Ecto neural progenitor cell (in vitro differentiated cells): ENCODE measurements at regions not wholly inside any gene's neighbourhood (a gene's known extent, or its start where the extent isn't known, plus 50 kb on each side); places are given as distances from the start of the nearest gene placed in this dataset.
A peak's percentile ranks its signal among the peaks of the same experiment; 100 is the strongest.

Source experiments
- DNase-seq: peaks from one replicate; pipeline ENCODE4 v3.0.0-alpha.2; 2018; ENCODE audit warnings: low spot score

GRCh38 chr10:47104786-47105385, 193.7 kb downstream of the PTPN20 start:
- no peak for DNase-seq

GRCh38 chr10:47107007-47107747, 192.8 kb upstream of the GDF10 start:
- peak; percentile 25 for DNase-seq

- DNase-seq: no peak
These were observed 190.1 kb upstream of the GDF10 start for GRCh38 chr10:47109906-47110305.

- DNase-seq: peak; percentile 36
These were observed 188.6 kb upstream of the GDF10 start for GRCh38 chr10:47111329-47111862.

- peak; percentile 13 for DNase-seq
These were observed 187.4 kb upstream of the GDF10 start for GRCh38 chr10:47112612-47113011.

- DNase-seq: peak; percentile 29
These were observed 186.0 kb upstream of the GDF10 start for GRCh38 chr10:47113907-47114500.

GRCh38 chr10:47114680-47115186, 185.3 kb upstream of the GDF10 start:
- peak; percentile 20 for DNase-seq

GRCh38 chr10:47115322-47115721, 184.7 kb upstream of the GDF10 start:
- DNase-seq: peak; percentile 12

GRCh38 chr10:47116445-47116844, 183.6 kb upstream of the GDF10 start:
- peak; percentile 14 for DNase-seq

- peak; percentile 6 for DNase-seq
These were observed 181.7 kb upstream of the GDF10 start for GRCh38 chr10:47118326-47118725.

GRCh38 chr10:47121336-47121735, 178.7 kb upstream of the GDF10 start:
- DNase-seq: peak; percentile 20

GRCh38 chr10:47123716-47124288, 176.2 kb upstream of the GDF10 start:
- DNase-seq: no peak

- peak; percentile 16 for DNase-seq
These were observed 172.7 kb upstream of the GDF10 start for GRCh38 chr10:47127188-47127785.

- no peak for DNase-seq
These were observed 169.5 kb upstream of the GDF10 start for GRCh38 chr10:47130491-47130890.

- DNase-seq: no peak
These were observed 166.0 kb upstream of the GDF10 start for GRCh38 chr10:47133871-47134570.

GRCh38 chr10:47136866-47137265, 163.1 kb upstream of the GDF10 start:
- no peak for DNase-seq

- no peak for DNase-seq
These were observed 162.6 kb upstream of the GDF10 start for GRCh38 chr10:47137311-47137851.

- no peak for DNase-seq
These were observed 160.9 kb upstream of the GDF10 start for GRCh38 chr10:47139121-47139520.

- no peak for DNase-seq
These were observed 159.1 kb upstream of the GDF10 start for GRCh38 chr10:47140761-47141348.

GRCh38 chr10:47141349-47141748, 158.6 kb upstream of the GDF10 start:
- DNase-seq: no peak

- no peak for DNase-seq
These were observed 156.9 kb upstream of the GDF10 start for GRCh38 chr10:47143072-47143471.
